AG04449 (cell line): ENCODE measurements at regions not wholly inside any gene's neighbourhood (a gene's known extent, or its start where the extent isn't known, plus 50 kb on each side); places are given as distances from the start of the nearest gene placed in this dataset.

Experiments
- CTCF ChIA-PET: fragments of 350-600 bp; formaldehyde crosslinking; extraction: SDS; loops from one replicate; lab custom pipeline; 2021; ENCODE audit warnings: antibody characterized with exemption; lab: Yijun Ruan, JAX
- POLR2A ChIA-PET: fragments of 400-600, 350-600 bp; formaldehyde crosslinking; extraction: SDS; loops from one replicate; lab custom pipeline; 2020; ENCODE audit warnings: antibody characterized with exemption, inconsistent platforms; lab: Yijun Ruan, JAX
- DNase-seq: peaks from one replicate; pipeline ENCODE4 v3.0.0-alpha.2; 2010; ENCODE audit warnings: low read depth, low spot score
- H3K4me3 ChIP-seq: 2 replicates; pipeline ENCODE4 v1.5.1; 2011; ENCODE audit warnings: low read depth, mild to moderate bottlenecking, control low read depth, low read length
- CTCF ChIP-seq: IDR thresholded peaks from one replicate; pipeline ENCODE4 v1.5.1; 2011; ENCODE audit warnings: mild to moderate bottlenecking, moderate library complexity, low read length, control low read depth, inconsistent platforms; ENCODE audit not compliant: insufficient read depth; ENCODE audit errors: missing control alignments

- CTCF ChIA-PET: interaction anchor here (1.1 to 1.6 kb wide), 2 partner anchors 12 to 93 kb away, joined by 3 read pairs; no protein-coding TSS in a partner anchor
- no peak for TF ChIP-seq CTCF
- DNase-seq: no peak
- H3K4me3 ChIP-seq: no peak overlapping the region
- POLR2A ChIA-PET: interaction anchor here (1.0 kb wide), 1 partner anchor 15 kb away, joined by 3 read pairs; no protein-coding TSS in a partner anchor
Measured at GRCh38 chr20:16914277-16914676, 166.1 kb downstream of the OTOR start.

GRCh38 chr20:16916165-16916564 is 168.0 kb downstream of the OTOR start:
- POLR2A ChIA-PET: no interaction called here
- no peak for TF ChIP-seq CTCF
- DNase-seq: no peak
- H3K4me3 ChIP-seq: no peak overlapping the region
- CTCF ChIA-PET: interaction anchor here (1.5 kb wide), 1 partner anchor 11 kb away, joined by 6 read pairs; no protein-coding TSS in a partner anchor

GRCh38 chr20:16917636-16918035 is 169.5 kb downstream of the OTOR start:
- H3K4me3 ChIP-seq: no peak overlapping the region
- DNase-seq: no peak
- ChIA-PET CTCF (no interaction called here), POLR2A (no interaction called here)
- TF ChIP-seq CTCF: no peak

GRCh38 chr20:16918366-16918765 is 170.2 kb downstream of the OTOR start:
- no peak overlapping the region for H3K4me3 ChIP-seq
- ChIA-PET POLR2A (no interaction called here), CTCF (no interaction called here)

GRCh38 chr20:16919841-16920240 is 171.7 kb downstream of the OTOR start:
- POLR2A ChIA-PET: no interaction called here
- no peak overlapping the region for H3K4me3 ChIP-seq
- no peak for DNase-seq
- TF ChIP-seq CTCF: no peak
- CTCF ChIA-PET: no interaction called here

More at GRCh38 chr20:16918366-16918765, 170.2 kb downstream of the OTOR start:
- DNase-seq: no peak
- TF ChIP-seq CTCF: no peak

GRCh38 chr20:16922834-16923233 is 174.7 kb downstream of the OTOR start:
- no peak for TF ChIP-seq CTCF
- H3K4me3 ChIP-seq: no peak overlapping the region
- DNase-seq: peak; percentile 89
- CTCF ChIA-PET: interaction anchor here (0.9 kb wide), 1 partner anchor 121 kb away, joined by 3 read pairs; no protein-coding TSS in a partner anchor
- POLR2A ChIA-PET: no interaction called here
